Upper lobe of left lung (tissue), 4 donors: ENCODE measurements at regions not wholly inside any gene's neighbourhood (a gene's known extent, or its start where the extent isn't known, plus 50 kb on each side); places are given as distances from the start of the nearest gene placed in this dataset.

ENCODE experiments used
- POLR2A ChIP-seq, 4 donors: fragments of 450-650 bp; IDR thresholded peaks; one replicate each; pipeline ENCODE4 v1.5.1; 2016 to 2017; ENCODE audit warnings: antibody characterized with exemption in 4 of 4, mild to moderate bottlenecking in 2 of 4
- POLR2AphosphoS5 ChIP-seq, 2 donors: sonication (generic); formaldehyde crosslinking; IDR thresholded peaks; one replicate each; pipeline ENCODE4 v1.5.1; 2017; ENCODE audit warnings: antibody characterized with exemption in 2 of 2
- TF ChIP-seq, protein P1 (sequence below), 6 experiments: fragments of 450-650 bp in 4 of 6; fragments of 200-600 bp in 2 of 6; sonication (generic) in 2 of 6; IDR thresholded peaks; one replicate each; pipeline ENCODE4 v1.5.1; 2016 to 2019; ENCODE audit warnings: antibody characterized with exemption in 6 of 6

GRCh38 chr20:1820138-1821079, 74.8 kb upstream of the SIRPA start:
- TF ChIP-seq, protein P1, sequence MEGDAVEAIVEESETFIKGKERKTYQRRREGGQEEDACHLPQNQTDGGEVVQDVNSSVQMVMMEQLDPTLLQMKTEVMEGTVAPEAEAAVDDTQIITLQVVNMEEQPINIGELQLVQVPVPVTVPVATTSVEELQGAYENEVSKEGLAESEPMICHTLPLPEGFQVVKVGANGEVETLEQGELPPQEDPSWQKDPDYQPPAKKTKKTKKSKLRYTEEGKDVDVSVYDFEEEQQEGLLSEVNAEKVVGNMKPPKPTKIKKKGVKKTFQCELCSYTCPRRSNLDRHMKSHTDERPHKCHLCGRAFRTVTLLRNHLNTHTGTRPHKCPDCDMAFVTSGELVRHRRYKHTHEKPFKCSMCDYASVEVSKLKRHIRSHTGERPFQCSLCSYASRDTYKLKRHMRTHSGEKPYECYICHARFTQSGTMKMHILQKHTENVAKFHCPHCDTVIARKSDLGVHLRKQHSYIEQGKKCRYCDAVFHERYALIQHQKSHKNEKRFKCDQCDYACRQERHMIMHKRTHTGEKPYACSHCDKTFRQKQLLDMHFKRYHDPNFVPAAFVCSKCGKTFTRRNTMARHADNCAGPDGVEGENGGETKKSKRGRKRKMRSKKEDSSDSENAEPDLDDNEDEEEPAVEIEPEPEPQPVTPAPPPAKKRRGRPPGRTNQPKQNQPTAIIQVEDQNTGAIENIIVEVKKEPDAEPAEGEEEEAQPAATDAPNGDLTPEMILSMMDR (IDR thresholded peaks at IDR 0.05) = no peak
- TF ChIP-seq POLR2AphosphoS5 (IDR thresholded peaks at IDR 0.05) (peak; percentile 51 to 65), POLR2A (IDR thresholded peaks at IDR 0.05) (no peak)
